Upper lobe of right lung (tissue), 1 donor: ENCODE measurements at regions not wholly inside any gene's neighbourhood (a gene's known extent, or its start where the extent isn't known, plus 50 kb on each side); places are given as distances from the start of the nearest gene placed in this dataset.
A peak's percentile ranks its signal among the peaks of the same experiment; 100 is the strongest.
"Not testable (repeated sequence)": the region's sequence is repeated elsewhere in the genome, so short reads cannot be mapped to it uniquely, and the experiment has no call there.

Experiments used
- ATAC-seq: fragments of 200-7000 bp; cut with Tn5 transposase; one replicate; pipeline ENCODE4 v1.9.1; 2020; ENCODE audit warnings: mild to moderate bottlenecking, moderate library complexity
- DNase-seq: peaks from one replicate; pipeline ENCODE4 v3.0.0-alpha.2; 2020
- H3K27ac ChIP-seq: fragments of 200-600 bp; one replicate; pipeline ENCODE4 v1.8.0; 2022
- H3K27me3 ChIP-seq: fragments of 200-600 bp; one replicate; pipeline ENCODE4 v1.8.0; 2022; ENCODE audit warnings: mild to moderate bottlenecking
- H3K36me3 ChIP-seq: fragments of 200-600 bp; one replicate; pipeline ENCODE4 v1.8.0; 2022
- H3K4me1 ChIP-seq: fragments of 200-600 bp; one replicate; pipeline ENCODE4 v1.8.0; 2022
- H3K4me3 ChIP-seq: fragments of 200-600 bp; one replicate; pipeline ENCODE4 v1.8.0; 2022; ENCODE audit warnings: mild to moderate bottlenecking
- H3K9me3 ChIP-seq: fragments of 200-600 bp; one replicate; pipeline ENCODE4 v1.8.0; 2022
- intact Hi-C: fragments of 100-400 bp; cut with DNase I; formaldehyde crosslinking; loops from one replicate; pipeline ENCODE4 v1.11.0; 2022
- TF ChIP-seq, protein P1 (sequence below): fragments of 200-600 bp; IDR thresholded peaks from one replicate; pipeline ENCODE4 v1.8.0; 2022; ENCODE audit warnings: antibody characterized with exemption
- donor health status: DM: no; HTN: yes; CAD: no; lungs with severe emphysema.

DNA sequence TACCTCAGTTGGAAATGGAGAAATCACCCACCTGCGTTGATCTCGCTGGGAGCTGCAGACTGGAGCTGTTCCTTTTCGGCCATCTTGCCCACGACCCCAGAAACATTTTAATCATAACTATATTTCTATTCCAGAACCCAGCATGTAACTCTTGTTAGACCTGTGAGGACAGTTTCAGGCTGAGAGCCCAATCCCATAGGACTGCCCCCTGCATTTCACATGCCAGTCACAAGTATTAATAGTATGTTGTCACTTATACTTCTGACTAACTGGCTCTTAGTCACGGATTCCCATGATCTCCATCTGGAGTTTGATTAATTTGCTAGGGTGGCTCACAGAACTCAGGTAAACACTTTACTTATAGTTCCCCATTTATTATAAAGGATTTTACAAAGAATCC, 60.6 kb upstream of the PRNP start:
- Histone ChIP-seq H3K4me3 (no peak overlapping the region), H3K4me1 (no peaks in the 10 kb centered on the region), H3K9me3 (no peaks in the 10 kb centered on the region), H3K27ac (no peak overlapping the region), H3K36me3 (no peaks in the 10 kb centered on the region), H3K27me3 (no peaks in the 10 kb centered on the region)
- TF ChIP-seq, protein P1, sequence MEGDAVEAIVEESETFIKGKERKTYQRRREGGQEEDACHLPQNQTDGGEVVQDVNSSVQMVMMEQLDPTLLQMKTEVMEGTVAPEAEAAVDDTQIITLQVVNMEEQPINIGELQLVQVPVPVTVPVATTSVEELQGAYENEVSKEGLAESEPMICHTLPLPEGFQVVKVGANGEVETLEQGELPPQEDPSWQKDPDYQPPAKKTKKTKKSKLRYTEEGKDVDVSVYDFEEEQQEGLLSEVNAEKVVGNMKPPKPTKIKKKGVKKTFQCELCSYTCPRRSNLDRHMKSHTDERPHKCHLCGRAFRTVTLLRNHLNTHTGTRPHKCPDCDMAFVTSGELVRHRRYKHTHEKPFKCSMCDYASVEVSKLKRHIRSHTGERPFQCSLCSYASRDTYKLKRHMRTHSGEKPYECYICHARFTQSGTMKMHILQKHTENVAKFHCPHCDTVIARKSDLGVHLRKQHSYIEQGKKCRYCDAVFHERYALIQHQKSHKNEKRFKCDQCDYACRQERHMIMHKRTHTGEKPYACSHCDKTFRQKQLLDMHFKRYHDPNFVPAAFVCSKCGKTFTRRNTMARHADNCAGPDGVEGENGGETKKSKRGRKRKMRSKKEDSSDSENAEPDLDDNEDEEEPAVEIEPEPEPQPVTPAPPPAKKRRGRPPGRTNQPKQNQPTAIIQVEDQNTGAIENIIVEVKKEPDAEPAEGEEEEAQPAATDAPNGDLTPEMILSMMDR: no peak
- intact Hi-C loops: no loop called here
- DNase-seq (no peak), ATAC-seq (no peak)

DNA sequence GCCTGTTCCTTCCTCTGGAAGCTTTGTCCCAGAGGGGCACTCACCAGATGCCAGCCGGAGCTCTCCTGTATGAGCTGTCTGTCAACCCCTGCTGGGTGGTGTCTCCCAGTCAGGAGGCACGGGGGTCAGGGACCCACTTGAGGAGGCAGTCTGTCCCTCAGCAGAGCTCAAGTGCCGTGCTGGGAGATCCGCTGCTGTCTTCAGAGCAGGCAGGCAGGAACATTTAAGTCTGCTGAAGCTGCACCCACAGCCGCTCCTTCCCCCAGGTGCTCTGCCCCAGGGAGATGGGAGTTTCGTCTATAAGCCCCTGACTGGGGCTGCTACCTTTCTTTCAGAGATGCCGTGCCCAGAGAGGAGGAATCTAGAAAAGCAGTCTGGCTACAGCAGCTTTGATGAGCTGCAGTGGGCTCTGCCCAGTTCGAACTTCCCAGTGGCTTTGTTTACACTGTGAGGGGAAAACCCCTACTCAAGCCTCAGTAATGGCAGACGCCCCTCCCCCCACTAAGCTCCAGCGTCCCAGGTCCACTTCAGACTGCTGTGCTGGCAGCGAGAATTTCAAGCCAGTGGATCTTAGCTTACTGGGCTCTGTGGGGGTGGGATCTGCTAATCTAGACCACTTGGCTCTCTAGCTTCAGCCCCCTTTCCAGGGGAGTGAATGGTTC, 61.5 kb upstream of the PRNP start:
- intact Hi-C loops, DNase-seq, H3K4me3 ChIP-seq, ATAC-seq, H3K4me1 ChIP-seq, H3K27ac ChIP-seq, H3K27me3 ChIP-seq, H3K9me3 ChIP-seq, H3K36me3 ChIP-seq: not testable (repeated sequence)

DNA sequence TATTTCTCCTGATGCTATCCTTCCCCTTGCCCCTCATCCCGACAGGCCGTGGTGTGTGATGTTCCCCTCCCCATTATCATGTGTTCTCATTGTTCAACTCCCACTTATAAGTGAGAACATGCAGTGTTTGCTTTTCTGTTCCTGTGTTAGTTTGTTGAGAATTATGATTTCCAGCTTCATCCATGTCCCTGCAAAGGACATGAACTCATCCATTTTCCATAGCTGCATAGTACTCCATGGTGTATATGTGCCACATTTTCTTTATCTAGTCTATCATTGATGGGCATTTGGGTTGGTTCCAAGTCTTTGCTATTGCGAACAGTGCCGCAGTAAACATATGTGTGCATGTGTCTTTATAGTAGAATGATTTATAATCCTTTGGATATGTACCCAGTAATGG, 67.1 kb upstream of the PRNP start:
- H3K27me3 ChIP-seq, H3K4me3 ChIP-seq, intact Hi-C loops, H3K27ac ChIP-seq, H3K36me3 ChIP-seq, ATAC-seq, H3K4me1 ChIP-seq, DNase-seq, H3K9me3 ChIP-seq: not testable (repeated sequence)

DNA sequence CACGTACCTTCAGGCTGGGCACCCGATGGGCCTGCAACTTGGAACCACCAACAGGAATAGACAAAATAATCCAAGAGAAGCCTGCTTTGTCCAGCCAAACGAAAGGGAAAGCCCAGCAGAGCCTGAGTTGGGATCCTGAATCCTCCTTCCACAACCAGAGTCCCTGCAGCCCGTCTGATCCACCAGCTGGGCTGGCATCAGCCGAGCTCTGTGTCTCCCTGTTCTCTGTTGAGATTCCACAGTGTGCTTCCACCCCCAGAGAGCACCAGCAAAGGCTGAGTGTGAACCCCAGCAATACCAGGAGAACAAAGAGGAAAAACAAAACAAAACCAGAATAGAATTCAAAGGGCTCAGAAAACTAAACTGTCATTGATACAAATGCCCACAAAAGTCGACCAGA, 68.8 kb upstream of the PRNP start:
- intact Hi-C loops: no loop called here
- Histone ChIP-seq H3K36me3 (no peaks in the 10 kb centered on the region), H3K9me3 (no peaks in the 10 kb centered on the region), H3K4me1 (no peaks in the 10 kb centered on the region), H3K27me3 (no peaks in the 10 kb centered on the region), H3K27ac (no peak overlapping the region), H3K4me3 (no peak overlapping the region)
- no peak for ATAC-seq
- no peak for DNase-seq
- TF ChIP-seq, protein P1: no peak

DNA sequence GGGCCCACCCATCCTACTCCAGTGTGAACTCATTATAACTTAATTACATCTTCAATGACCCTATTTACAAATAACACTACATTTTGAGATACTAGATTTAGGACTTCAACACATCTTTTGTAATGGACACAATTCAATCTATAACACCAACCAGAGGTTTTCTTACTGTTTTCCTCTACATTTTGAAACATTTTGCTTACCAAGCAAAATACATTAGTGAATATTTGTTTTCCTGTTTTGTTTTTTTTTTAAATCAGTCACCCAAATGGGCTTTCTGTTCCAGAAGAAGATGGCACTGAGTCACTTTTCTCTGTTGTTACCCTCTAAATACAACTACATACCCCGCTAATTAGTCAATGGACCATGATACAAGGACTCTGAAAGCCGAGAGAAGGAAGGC, 69.2 kb upstream of the PRNP start:
- DNase-seq: no peak
- Histone ChIP-seq H3K27ac (no peak overlapping the region), H3K9me3 (no peaks in the 10 kb centered on the region), H3K4me1 (no peaks in the 10 kb centered on the region), H3K36me3 (no peaks in the 10 kb centered on the region), H3K4me3 (no peak overlapping the region), H3K27me3 (no peaks in the 10 kb centered on the region)
- no peak for ATAC-seq
- intact Hi-C loops: no loop called here
- TF ChIP-seq, protein P1: no peak

DNA sequence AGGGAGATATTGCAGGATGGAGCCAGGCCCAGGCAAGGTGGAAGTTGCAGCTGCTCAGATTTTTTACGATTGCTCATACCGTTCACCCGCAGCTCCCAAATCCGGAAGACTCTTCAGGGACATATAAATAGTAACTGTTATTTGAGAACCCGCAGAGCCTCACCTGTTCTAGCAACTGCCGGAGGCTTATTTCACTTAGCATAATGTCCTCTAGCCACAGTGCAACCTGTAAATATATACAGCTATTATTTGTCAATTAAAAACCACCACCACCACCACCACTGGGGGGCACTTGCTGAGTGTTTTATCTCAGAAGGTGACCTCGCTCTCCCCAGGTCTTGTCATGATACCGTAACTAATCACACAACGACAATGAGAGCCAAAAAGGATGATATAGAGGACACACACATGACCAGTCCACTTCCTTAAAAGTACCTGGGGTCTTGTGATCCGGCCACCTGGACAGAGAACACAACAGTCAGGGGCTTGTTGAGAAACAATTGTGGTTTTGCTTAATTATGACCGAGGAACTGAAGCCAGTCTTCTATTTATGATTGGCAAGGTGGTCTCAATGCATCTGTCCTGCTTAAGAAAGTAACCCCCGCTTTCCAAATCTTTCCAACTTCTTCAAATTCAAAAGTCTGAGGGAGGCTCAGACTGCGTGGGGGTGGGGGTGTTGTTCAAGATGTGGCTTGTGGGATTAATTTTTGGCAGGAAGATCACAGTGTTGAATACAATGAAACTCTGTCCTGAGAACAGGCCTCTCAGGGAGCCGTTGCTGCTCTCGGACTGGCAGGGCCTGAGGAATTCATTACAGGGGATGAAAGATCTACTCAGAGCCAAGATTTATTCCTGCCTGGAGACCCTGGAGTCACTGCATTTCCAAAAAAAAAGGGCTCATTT, 72.3 kb upstream of the PRNP start:
- no peaks in the 10 kb centered on the region for H3K9me3 ChIP-seq
- no peak overlapping the region for H3K4me3 ChIP-seq
- H3K27me3 ChIP-seq: no peaks in the 10 kb centered on the region
- no peak overlapping the region for H3K27ac ChIP-seq
- ATAC-seq (peak; percentile 72), DNase-seq (no peak)
- no peaks in the 10 kb centered on the region for H3K36me3 ChIP-seq
- intact Hi-C loops: no loop called here
- H3K4me1 ChIP-seq: no peaks in the 10 kb centered on the region
- TF ChIP-seq, protein P1: peak; percentile 33
